ENCODE measurements at regions not wholly inside any gene's neighbourhood (a gene's known extent, or its start where the extent isn't known, plus 50 kb on each side); places are given as distances from the start of the nearest gene placed in this dataset.

DNA sequence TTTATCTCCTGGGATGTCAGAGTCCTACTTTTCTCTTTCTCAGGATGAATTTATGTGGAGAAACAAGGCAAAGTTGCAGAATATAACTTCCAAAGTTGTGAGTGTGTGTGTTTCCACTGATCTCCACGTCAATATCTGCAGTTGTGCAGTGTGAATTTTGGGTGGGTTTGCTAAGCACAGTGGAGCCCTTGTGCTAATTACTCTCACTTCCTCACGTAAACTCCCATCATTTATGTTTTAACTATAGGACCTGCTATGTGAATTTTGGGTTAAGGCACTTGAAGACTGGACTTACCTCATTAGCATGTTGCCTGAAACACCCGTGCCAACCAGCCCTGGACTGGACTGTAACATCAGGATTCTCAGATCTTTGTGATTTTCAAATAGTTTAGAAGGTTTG is 51.9 kb upstream of the NPVF start:
- TF ChIP-seq, protein P1, sequence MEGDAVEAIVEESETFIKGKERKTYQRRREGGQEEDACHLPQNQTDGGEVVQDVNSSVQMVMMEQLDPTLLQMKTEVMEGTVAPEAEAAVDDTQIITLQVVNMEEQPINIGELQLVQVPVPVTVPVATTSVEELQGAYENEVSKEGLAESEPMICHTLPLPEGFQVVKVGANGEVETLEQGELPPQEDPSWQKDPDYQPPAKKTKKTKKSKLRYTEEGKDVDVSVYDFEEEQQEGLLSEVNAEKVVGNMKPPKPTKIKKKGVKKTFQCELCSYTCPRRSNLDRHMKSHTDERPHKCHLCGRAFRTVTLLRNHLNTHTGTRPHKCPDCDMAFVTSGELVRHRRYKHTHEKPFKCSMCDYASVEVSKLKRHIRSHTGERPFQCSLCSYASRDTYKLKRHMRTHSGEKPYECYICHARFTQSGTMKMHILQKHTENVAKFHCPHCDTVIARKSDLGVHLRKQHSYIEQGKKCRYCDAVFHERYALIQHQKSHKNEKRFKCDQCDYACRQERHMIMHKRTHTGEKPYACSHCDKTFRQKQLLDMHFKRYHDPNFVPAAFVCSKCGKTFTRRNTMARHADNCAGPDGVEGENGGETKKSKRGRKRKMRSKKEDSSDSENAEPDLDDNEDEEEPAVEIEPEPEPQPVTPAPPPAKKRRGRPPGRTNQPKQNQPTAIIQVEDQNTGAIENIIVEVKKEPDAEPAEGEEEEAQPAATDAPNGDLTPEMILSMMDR (IDR thresholded peaks at IDR 0.05; ENCODE audit: insufficient read depth, low read depth, low read length): no peak
- TF ChIP-seq EZH2 (IDR thresholded peaks at IDR 0.05; ENCODE audit: insufficient read depth, low read length): no peak

All from astrocyte (in vitro differentiated cells and primary cell).